Spleen (tissue), 11 donors: ENCODE measurements at regions not wholly inside any gene's neighbourhood (a gene's known extent, or its start where the extent isn't known, plus 50 kb on each side); places are given as distances from the start of the nearest gene placed in this dataset.

ENCODE experiments used
- DNase-seq: peaks from one replicate; pipeline ENCODE4 v3.0.0-alpha.2; 2020
- H3K27ac ChIP-seq, 8 donors: fragments of 200-600 bp; sonication (generic) in 7 of 8; 1 replicate in 4 of 8; 2 replicates in 4 of 8; pipeline versions ENCODE4 v1.5.0 to v1.8.0; 2016 to 2021; ENCODE audit warnings: inconsistent platforms in 4 of 8, mild to moderate bottlenecking in 4 of 8, moderate library complexity in 1 of 8
- H3K27me3 ChIP-seq, 7 donors: fragments of 200-600 bp; sonication (generic) in 6 of 7; replicated peaks in 1 of 7; 1 replicate in 4 of 7; 2 replicates in 3 of 7; pipeline versions ENCODE4 v1.5.0 to v1.8.0; 2016 to 2021; ENCODE audit warnings: inconsistent platforms in 3 of 7, mild to moderate bottlenecking in 1 of 7
- H3K36me3 ChIP-seq, 6 donors: fragments of 200-600 bp; sonication (generic) in 5 of 6; 1 replicate in 4 of 6; 2 replicates in 2 of 6; pipeline versions ENCODE4 v1.5.0 to v1.8.0; 2016 to 2021; ENCODE audit warnings: inconsistent platforms in 2 of 6
- H3K4me1 ChIP-seq, 6 donors: fragments of 200-600 bp; sonication (generic) in 5 of 6; 1 replicate in 3 of 6; 2 replicates in 3 of 6; pipeline versions ENCODE4 v1.5.0 to v1.8.0; 2016 to 2021; ENCODE audit warnings: inconsistent platforms in 3 of 6
- H3K4me3 ChIP-seq, 8 donors: fragments of 200-600 bp; sonication (generic) in 7 of 8; 1 replicate in 4 of 8; 2 replicates in 4 of 8; pipeline versions ENCODE4 v1.5.0 to v1.8.0; 2016 to 2021; ENCODE audit warnings: inconsistent platforms in 4 of 8, mild to moderate bottlenecking in 4 of 8, moderate library complexity in 2 of 8
- H3K9me3 ChIP-seq, 8 donors: fragments of 200-600 bp; sonication (generic) in 7 of 8; 1 replicate in 4 of 8; 2 replicates in 4 of 8; pipeline versions ENCODE4 v1.5.0 to v1.8.0; 2016 to 2021; ENCODE audit warnings: inconsistent platforms in 4 of 8
- POLR2A ChIP-seq, 3 donors: fragments of 450-650 bp; IDR thresholded peaks; one replicate each; pipeline ENCODE4 v1.5.1; 2017; ENCODE audit warnings: antibody characterized with exemption in 3 of 3, mild to moderate bottlenecking in 1 of 3
- POLR2AphosphoS5 ChIP-seq, 3 donors: sonication (generic); formaldehyde crosslinking; IDR thresholded peaks; one replicate each; pipeline ENCODE4 v1.5.1; 2017; ENCODE audit warnings: antibody characterized with exemption in 3 of 3
- WGBS, 5 donors: extraction: QIAGEN DNeasy Blood & Tissue Kit in 3 of 5; methylation state at CpG; one replicate each; pipeline versions ENCODE4 v1.1.5 to v1.1.7; 2013 to 2018; 5-methylcytosine and 5-hydroxymethylcytosine counted together
- intact Hi-C: fragments of 100-400 bp; cut with DNase I; formaldehyde crosslinking; loops from one replicate; pipeline ENCODE4 v1.15.0; 2023; ENCODE audit warnings: low total_unique reads
- TF ChIP-seq, protein P1 (sequence below), 11 experiments: fragments of 200-600 bp in 7 of 11; fragments of 450-650 bp in 4 of 11; sonication (generic) in 4 of 11; IDR thresholded peaks in 8 of 11; conservative IDR thresholded peaks in 3 of 11; 1 replicate in 7 of 11; 2 replicates in 4 of 11; pipeline versions ENCODE4 v1.4.0 to v1.8.0; 2016 to 2021; ENCODE audit warnings: antibody characterized with exemption in 11 of 11, inconsistent platforms in 4 of 11, mild to moderate bottlenecking in 1 of 11
- donor health status: healthy with polysubstance abuse.
- donor health status: DM: no; HTN: no; CAD: no; lungs with moderate emphysema.
- donor health status: DM: no; HTN: no; CAD: no.
- donor health status: Bipolar disorder and iron deficiency.
- donor health status: healthy.
- donor health status: DM: no; HTN: no; CAD: no.
- donor health status: DM: yes; HTN: yes; CAD: no.

DNA sequence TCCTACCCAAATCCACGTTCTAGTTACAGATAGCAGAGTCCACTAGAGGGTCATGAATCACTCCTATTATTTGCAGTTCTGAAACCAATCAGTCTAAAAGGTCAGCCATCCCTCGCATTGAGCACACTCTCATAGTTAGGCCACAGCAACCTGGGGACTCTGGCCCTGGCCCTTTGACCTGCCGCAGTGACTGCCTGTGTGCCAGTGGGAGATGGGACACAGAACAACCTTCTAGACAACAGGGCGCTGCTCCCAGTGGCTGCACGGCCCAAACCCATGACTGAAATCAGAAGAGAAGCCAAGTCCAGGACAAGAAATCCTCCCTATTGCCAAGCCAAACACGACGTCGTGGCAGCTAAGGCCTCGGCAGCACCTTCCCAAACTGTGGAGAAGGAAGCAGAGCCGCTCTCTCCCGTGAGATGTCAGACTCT, 158.5 kb downstream of the HERPUD2 start:
- no peak overlapping the region for H3K4me3 ChIP-seq
- H3K27me3 ChIP-seq: peaks cover 0 to 12% (median 0%) of the 10 kb centered on the region in 7 donors
- WGBS, 5 donors: 86 to 92% (median 89%) methylated on average over 8 to 11 of the region's 11 CpGs
- H3K4me1 ChIP-seq: peaks cover 0 to 10% (median 3%) of the 10 kb centered on the region in 6 donors
- no peak overlapping the region for H3K27ac ChIP-seq
- no peaks in the 10 kb centered on the region for H3K9me3 ChIP-seq
- peak; percentile 63 for DNase-seq
- no peaks in the 10 kb centered on the region for H3K36me3 ChIP-seq
- intact Hi-C loops: loop anchor here (5.0 to 10.0 kb wide), 3 partner anchors 112 to 714 kb away; no protein-coding TSS in a partner anchor
- TF ChIP-seq POLR2A (IDR thresholded peaks at IDR 0.05) (no peak), POLR2AphosphoS5 (IDR thresholded peaks at IDR 0.05) (no peak)

GRCh38 chr7:35533902-35534301, 161.0 kb downstream of the HERPUD2 start:
- Histone ChIP-seq H3K36me3 (no peaks in the 10 kb centered on the region), H3K4me3 (no peak overlapping the region), H3K27me3 (peaks cover 0 to 9% (median 0%) of the 10 kb centered on the region in 7 donors), H3K27ac (no peak overlapping the region), H3K9me3 (no peaks in the 10 kb centered on the region), H3K4me1 (peaks cover 0 to 10% (median 3%) of the 10 kb centered on the region in 6 donors)
- WGBS, 5 donors: 56 to 83% (median 74%) methylated on average over 6 of the region's 6 CpGs
- intact Hi-C loops: loop anchor here (10.0 kb wide), 2 partner anchors 109 to 339 kb away; no protein-coding TSS in a partner anchor
- TF ChIP-seq, protein P1, sequence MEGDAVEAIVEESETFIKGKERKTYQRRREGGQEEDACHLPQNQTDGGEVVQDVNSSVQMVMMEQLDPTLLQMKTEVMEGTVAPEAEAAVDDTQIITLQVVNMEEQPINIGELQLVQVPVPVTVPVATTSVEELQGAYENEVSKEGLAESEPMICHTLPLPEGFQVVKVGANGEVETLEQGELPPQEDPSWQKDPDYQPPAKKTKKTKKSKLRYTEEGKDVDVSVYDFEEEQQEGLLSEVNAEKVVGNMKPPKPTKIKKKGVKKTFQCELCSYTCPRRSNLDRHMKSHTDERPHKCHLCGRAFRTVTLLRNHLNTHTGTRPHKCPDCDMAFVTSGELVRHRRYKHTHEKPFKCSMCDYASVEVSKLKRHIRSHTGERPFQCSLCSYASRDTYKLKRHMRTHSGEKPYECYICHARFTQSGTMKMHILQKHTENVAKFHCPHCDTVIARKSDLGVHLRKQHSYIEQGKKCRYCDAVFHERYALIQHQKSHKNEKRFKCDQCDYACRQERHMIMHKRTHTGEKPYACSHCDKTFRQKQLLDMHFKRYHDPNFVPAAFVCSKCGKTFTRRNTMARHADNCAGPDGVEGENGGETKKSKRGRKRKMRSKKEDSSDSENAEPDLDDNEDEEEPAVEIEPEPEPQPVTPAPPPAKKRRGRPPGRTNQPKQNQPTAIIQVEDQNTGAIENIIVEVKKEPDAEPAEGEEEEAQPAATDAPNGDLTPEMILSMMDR (IDR thresholded peaks at IDR 0.05 in 8 of 11, conservative IDR thresholded peaks at IDR 0.05 in 3 of 11): no peak
- TF ChIP-seq POLR2AphosphoS5 (IDR thresholded peaks at IDR 0.05) (no peak), POLR2A (IDR thresholded peaks at IDR 0.05) (no peak)
- no peak for DNase-seq

DNA sequence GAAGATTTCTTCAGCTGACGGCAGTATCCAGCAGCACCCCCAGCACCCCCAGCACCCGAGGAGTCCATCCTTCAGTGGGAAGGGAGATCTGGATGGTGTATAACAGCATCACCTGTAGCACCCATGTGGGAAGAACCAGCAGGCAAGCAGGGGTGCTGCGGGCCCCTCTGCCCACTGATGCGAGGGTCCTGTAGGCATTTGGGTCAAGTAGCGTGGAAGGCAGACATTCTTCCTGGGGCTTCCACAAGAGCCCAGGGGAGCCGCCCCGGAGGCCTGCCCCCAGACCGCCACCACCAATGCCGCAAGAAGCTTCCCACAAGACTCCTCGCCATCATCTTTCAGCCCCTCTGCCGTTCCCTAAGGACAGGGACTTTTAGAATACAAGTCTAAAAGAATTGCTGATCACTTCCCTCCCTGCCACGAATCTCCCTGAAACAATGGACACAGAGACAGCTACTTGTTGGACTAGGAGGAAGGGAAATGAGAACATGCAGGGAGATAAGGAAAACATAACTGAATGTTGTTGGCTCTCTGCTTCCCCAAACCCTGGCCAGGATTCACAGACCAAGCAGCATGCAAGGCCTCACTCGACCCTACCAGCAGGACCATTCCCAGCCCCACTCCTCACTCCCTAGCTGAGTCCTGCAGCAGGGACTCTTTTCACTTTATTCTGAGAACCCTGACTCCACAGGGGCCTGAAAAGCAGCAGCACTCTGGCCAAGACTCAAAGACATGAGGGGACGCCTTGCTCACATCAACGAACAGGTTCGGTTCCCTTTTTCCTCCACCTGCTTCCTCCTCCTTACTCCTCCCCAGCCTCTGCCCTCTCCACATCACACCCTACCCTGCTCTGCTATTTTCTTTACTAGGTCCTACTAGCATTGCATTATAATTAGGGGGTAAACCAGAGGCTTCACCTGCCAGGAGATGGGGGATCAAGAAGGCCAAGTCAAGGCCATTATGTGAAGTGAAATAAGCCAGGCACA, 164.5 kb downstream of the HERPUD2 start:
- Histone ChIP-seq H3K27ac (no peak overlapping the region), H3K9me3 (no peaks in the 10 kb centered on the region), H3K4me1 (no peaks in the 10 kb centered on the region), H3K4me3 (no peak overlapping the region), H3K36me3 (no peaks in the 10 kb centered on the region), H3K27me3 (peaks cover 0 to 19% (median 0%) of the 10 kb centered on the region in 7 donors)
- 72 to 79% (median 74%) methylated on average over 15 to 16 of the region's 16 CpGs for WGBS, 5 donors
- intact Hi-C loops: loop anchor here (10.0 kb wide), 2 partner anchors 106 to 336 kb away; no protein-coding TSS in a partner anchor
- TF ChIP-seq POLR2AphosphoS5 (IDR thresholded peaks at IDR 0.05) (no peak), POLR2A (IDR thresholded peaks at IDR 0.05) (no peak)
- TF ChIP-seq, protein P1 (IDR thresholded peaks at IDR 0.05 in 8 of 11, conservative IDR thresholded peaks at IDR 0.05 in 3 of 11): no peak
- no peak for DNase-seq

- H3K4me3 ChIP-seq: no peak overlapping the region
- H3K4me1 ChIP-seq: no peaks in the 10 kb centered on the region
- H3K27me3 ChIP-seq: peaks cover 0 to 19% (median 0%) of the 10 kb centered on the region in 7 donors
- DNase-seq: no peak
- no peak for TF ChIP-seq POLR2AphosphoS5 (IDR thresholded peaks at IDR 0.05)
- TF ChIP-seq, protein P1 (IDR thresholded peaks at IDR 0.05 in 8 of 11, conservative IDR thresholded peaks at IDR 0.05 in 3 of 11): no peak
- no peak overlapping the region for H3K27ac ChIP-seq
- H3K9me3 ChIP-seq: no peaks in the 10 kb centered on the region
- WGBS, 5 donors: 44 to 57% (median 52%) methylated on average over 6 of the region's 6 CpGs
- H3K36me3 ChIP-seq: no peaks in the 10 kb centered on the region
- intact Hi-C loops: loop anchor here (10.0 kb wide), 2 partner anchors 105 to 335 kb away; no protein-coding TSS in a partner anchor
Observed at GRCh38 chr7:35529713-35530112, 165.2 kb downstream of the HERPUD2 start.
